ENCODE measurements at regions not wholly inside any gene's neighbourhood (a gene's known extent, or its start where the extent isn't known, plus 50 kb on each side); places are given as distances from the start of the nearest gene placed in this dataset.

DNA sequence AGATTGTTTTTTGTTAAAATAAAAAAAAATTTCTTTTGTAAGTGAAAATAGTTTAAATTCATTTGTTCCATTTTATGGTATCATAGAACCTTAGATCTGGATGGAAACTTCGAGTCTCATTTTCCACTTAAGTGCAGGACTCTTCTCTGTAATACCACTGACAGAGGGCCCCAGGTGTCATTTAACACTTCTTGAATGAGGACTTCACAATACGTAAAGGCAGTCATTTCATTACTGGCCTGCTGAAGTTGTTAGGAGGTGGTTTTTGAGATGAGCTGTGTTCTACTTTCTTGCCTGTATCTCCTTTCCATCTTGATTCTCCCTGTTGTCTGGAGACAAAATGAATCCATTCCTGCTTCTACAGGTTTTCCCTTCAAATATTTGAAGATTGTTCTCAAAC, 455.3 kb downstream of the DMRT2 start:
- Histone ChIP-seq H3K79me2 (ENCODE audit: insufficient read depth, low read length) (no peaks in the 10 kb centered on the region), H3K4me2 (ENCODE audit: low read depth, low read length, poor library complexity, severe bottlenecking) (no peak overlapping the region), H3K9ac (ENCODE audit: low read length) (no peak overlapping the region), H3K9me3 (ENCODE audit: insufficient read depth, low read length) (no peaks in the 10 kb centered on the region), H3F3A (ENCODE audit: insufficient read depth) (no peaks in the 10 kb centered on the region), H3K4me3 (ENCODE audit: insufficient read depth, low read length, poor library complexity, severe bottlenecking) (no peak overlapping the region), H3K9me2 (replicated peaks; ENCODE audit: insufficient read depth, low read length) (no peaks in the 10 kb centered on the region), H3K36me3 (ENCODE audit: low read length) (no peaks in the 10 kb centered on the region), H3K27me3 (ENCODE audit: low read length) (no peaks in the 10 kb centered on the region), H4K20me1 (ENCODE audit: low read depth, low read length) (no peaks in the 10 kb centered on the region), H2AFZ (ENCODE audit: low read depth, low read length, severe bottlenecking) (no peak overlapping the region), H3K27ac (ENCODE audit: low read depth, low read length) (no peak overlapping the region)
- TF ChIP-seq, protein P1, sequence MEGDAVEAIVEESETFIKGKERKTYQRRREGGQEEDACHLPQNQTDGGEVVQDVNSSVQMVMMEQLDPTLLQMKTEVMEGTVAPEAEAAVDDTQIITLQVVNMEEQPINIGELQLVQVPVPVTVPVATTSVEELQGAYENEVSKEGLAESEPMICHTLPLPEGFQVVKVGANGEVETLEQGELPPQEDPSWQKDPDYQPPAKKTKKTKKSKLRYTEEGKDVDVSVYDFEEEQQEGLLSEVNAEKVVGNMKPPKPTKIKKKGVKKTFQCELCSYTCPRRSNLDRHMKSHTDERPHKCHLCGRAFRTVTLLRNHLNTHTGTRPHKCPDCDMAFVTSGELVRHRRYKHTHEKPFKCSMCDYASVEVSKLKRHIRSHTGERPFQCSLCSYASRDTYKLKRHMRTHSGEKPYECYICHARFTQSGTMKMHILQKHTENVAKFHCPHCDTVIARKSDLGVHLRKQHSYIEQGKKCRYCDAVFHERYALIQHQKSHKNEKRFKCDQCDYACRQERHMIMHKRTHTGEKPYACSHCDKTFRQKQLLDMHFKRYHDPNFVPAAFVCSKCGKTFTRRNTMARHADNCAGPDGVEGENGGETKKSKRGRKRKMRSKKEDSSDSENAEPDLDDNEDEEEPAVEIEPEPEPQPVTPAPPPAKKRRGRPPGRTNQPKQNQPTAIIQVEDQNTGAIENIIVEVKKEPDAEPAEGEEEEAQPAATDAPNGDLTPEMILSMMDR (IDR thresholded peaks at IDR 0.05; ENCODE audit: insufficient read depth, low read length, poor library complexity, severe bottlenecking) = no peak
- TF ChIP-seq EZH2phosphoT487 (conservative IDR thresholded peaks at IDR 0.05; ENCODE audit: low read length) = no peak

DNA sequence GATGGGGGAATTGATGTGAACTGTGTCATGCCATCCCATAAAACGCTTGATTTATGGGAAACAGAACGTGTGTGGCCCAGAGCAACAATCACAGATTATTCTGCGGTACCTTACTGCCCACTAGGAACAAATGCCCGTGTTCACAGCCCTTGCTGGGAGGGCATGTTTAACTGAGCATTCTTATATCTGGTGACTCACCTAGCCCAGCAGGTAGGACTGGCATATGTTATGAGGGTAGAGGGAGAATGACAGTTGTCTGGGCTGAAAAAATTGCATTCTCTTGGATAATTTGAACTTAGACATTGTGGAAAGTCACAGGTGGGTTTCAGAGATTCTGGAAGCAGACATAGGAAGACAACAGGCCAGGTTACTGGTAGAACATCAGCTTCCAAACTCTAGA, 460.6 kb downstream of the DMRT2 start:
- Histone ChIP-seq H3K9ac (ENCODE audit: low read length) (no peak overlapping the region), H4K20me1 (ENCODE audit: low read depth, low read length) (no peaks in the 10 kb centered on the region), H3K9me2 (replicated peaks; ENCODE audit: insufficient read depth, low read length) (no peaks in the 10 kb centered on the region), H3K4me2 (ENCODE audit: low read depth, low read length, poor library complexity, severe bottlenecking) (no peak overlapping the region), H3K27me3 (ENCODE audit: low read length) (no peaks in the 10 kb centered on the region), H3K9me3 (ENCODE audit: insufficient read depth, low read length) (no peaks in the 10 kb centered on the region), H3K27ac (ENCODE audit: low read depth, low read length) (no peak overlapping the region), H3K36me3 (ENCODE audit: low read length) (no peaks in the 10 kb centered on the region), H3F3A (ENCODE audit: insufficient read depth) (no peaks in the 10 kb centered on the region), H2AFZ (ENCODE audit: low read depth, low read length, severe bottlenecking) (no peak overlapping the region), H3K4me3 (ENCODE audit: insufficient read depth, low read length, poor library complexity, severe bottlenecking) (no peak overlapping the region), H3K79me2 (ENCODE audit: insufficient read depth, low read length) (no peaks in the 10 kb centered on the region)
- TF ChIP-seq EZH2phosphoT487 (conservative IDR thresholded peaks at IDR 0.05; ENCODE audit: low read length) = no peak
- TF ChIP-seq, protein P1 (IDR thresholded peaks at IDR 0.05; ENCODE audit: insufficient read depth, low read length, poor library complexity, severe bottlenecking) = no peak

DNA sequence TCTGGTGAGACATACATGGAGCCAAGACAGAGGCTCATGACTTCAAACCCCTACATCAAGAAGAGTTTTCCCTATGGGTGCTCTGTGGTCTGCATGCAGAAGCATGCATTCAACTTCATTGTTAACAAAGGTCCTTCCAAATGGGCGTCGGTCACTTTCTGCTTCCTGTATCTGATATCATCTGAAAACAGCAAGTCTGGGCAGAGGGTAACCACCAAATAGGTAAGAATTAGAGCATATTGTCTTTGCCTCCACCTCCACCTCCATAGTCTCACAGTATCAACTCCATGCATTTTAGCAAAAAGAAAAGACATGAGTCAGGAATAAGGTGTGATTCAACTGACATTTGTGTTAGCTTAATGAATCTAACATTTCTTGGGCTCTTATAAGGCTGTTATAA, 462.9 kb downstream of the DMRT2 start:
- TF ChIP-seq, protein P1 (IDR thresholded peaks at IDR 0.05; ENCODE audit: insufficient read depth, low read length, poor library complexity, severe bottlenecking) = no peak
- no peak for TF ChIP-seq EZH2phosphoT487 (conservative IDR thresholded peaks at IDR 0.05; ENCODE audit: low read length)
- no peak overlapping the region for H3K4me3 ChIP-seq (ENCODE audit: insufficient read depth, low read length, poor library complexity, severe bottlenecking)
- H4K20me1 ChIP-seq (ENCODE audit: low read depth, low read length) = no peaks in the 10 kb centered on the region
- H2AFZ ChIP-seq (ENCODE audit: low read depth, low read length, severe bottlenecking) = no peak overlapping the region
- H3K27ac ChIP-seq (ENCODE audit: low read depth, low read length) = no peak overlapping the region
- H3K27me3 ChIP-seq (ENCODE audit: low read length) = no peaks in the 10 kb centered on the region
- no peak overlapping the region for H3K4me2 ChIP-seq (ENCODE audit: low read depth, low read length, poor library complexity, severe bottlenecking)
- H3F3A ChIP-seq (ENCODE audit: insufficient read depth) = no peaks in the 10 kb centered on the region
- H3K9me3 ChIP-seq (ENCODE audit: insufficient read depth, low read length) = no peaks in the 10 kb centered on the region
- H3K36me3 ChIP-seq (ENCODE audit: low read length) = no peaks in the 10 kb centered on the region
- H3K9me2 ChIP-seq (replicated peaks; ENCODE audit: insufficient read depth, low read length) = no peaks in the 10 kb centered on the region
- no peak overlapping the region for H3K9ac ChIP-seq (ENCODE audit: low read length)
- H3K79me2 ChIP-seq (ENCODE audit: insufficient read depth, low read length) = no peaks in the 10 kb centered on the region
